ENCODE measurements at regions not wholly inside any gene's neighbourhood (a gene's known extent, or its start where the extent isn't known, plus 50 kb on each side); places are given as distances from the start of the nearest gene placed in this dataset.
"Not testable (repeated sequence)": the region's sequence is repeated elsewhere in the genome, so short reads cannot be mapped to it uniquely, and the experiment has no call there.

GRCh38 chr9:28487561-28487960 lies 914.3 kb upstream of the C9orf72 start:
- no peak for DNase-seq (ENCODE audit: low read depth, low spot score)
- Histone ChIP-seq H3K4me1 (ENCODE audit: control insufficient read depth, extremely low read depth, insufficient read depth, low read length) (no peaks in the 10 kb centered on the region), H3K9me3 (ENCODE audit: control insufficient read depth, low read depth, low read length) (no peaks in the 10 kb centered on the region), H2AFZ (ENCODE audit: control insufficient read depth, low read length) (no peak overlapping the region), H4K20me1 (ENCODE audit: control insufficient read depth, extremely low read depth, insufficient read depth, low read length) (no peaks in the 10 kb centered on the region), H3K9ac (ENCODE audit: control insufficient read depth, extremely low read depth, insufficient read depth, low read length) (no peak overlapping the region), H3K27me3 (ENCODE audit: control insufficient read depth, extremely low read depth, insufficient read depth, low read length) (no peaks in the 10 kb centered on the region), H3K9me1 (ENCODE audit: control insufficient read depth, extremely low read depth, insufficient read depth, low read length) (no peaks in the 10 kb centered on the region), H3K4me2 (ENCODE audit: control insufficient read depth, extremely low read depth, insufficient read depth, low read depth, low read length) (no peak overlapping the region), H3K79me2 (ENCODE audit: control insufficient read depth, insufficient read depth, low read length) (no peaks in the 10 kb centered on the region), H3K4me3 (ENCODE audit: control insufficient read depth in 2 of 3, extremely low read depth in 1 of 3, insufficient read depth in 2 of 3, low read depth in 1 of 3, low read length in 3 of 3) (no peak overlapping the region), H3K27ac (ENCODE audit: control insufficient read depth, insufficient read depth, low read length) (no peak overlapping the region), H3K36me3 (ENCODE audit: control insufficient read depth in 2 of 2, extremely low read depth in 1 of 2, insufficient read depth in 2 of 2, low read length in 2 of 2) (no peaks in the 10 kb centered on the region)
- TF ChIP-seq CTCF (optimal IDR thresholded peaks at IDR 0.05 in 1 of 3, IDR thresholded peaks at IDR 0.05 in 1 of 3, conservative IDR thresholded peaks at IDR 0.05 in 1 of 3; ENCODE audit: extremely low read depth in 1 of 3, insufficient read depth in 2 of 3, low read length in 3 of 3) (no peak), EZH2 (IDR thresholded peaks at IDR 0.05; ENCODE audit: low read length) (no peak)
- dilution Hi-C loops (cut with MboI; ENCODE audit: extremely low pct_ligation_motif_present, low sequenced_read_pairs) = no loop called here
- no peak for FAIRE-seq

- no peaks in the 10 kb centered on the region for H3K27me3 ChIP-seq (ENCODE audit: control insufficient read depth, extremely low read depth, insufficient read depth, low read length)
- H3K27ac ChIP-seq (ENCODE audit: control insufficient read depth, insufficient read depth, low read length) = no peak overlapping the region
- FAIRE-seq (no peak), DNase-seq (ENCODE audit: low read depth, low spot score) (no peak)
- H3K4me2 ChIP-seq (ENCODE audit: control insufficient read depth, extremely low read depth, insufficient read depth, low read depth, low read length) = no peak overlapping the region
- no peaks in the 10 kb centered on the region for H3K36me3 ChIP-seq (ENCODE audit: control insufficient read depth in 2 of 2, extremely low read depth in 1 of 2, insufficient read depth in 2 of 2, low read length in 2 of 2)
- H3K9me3 ChIP-seq (ENCODE audit: control insufficient read depth, low read depth, low read length) = no peaks in the 10 kb centered on the region
- H3K4me1 ChIP-seq (ENCODE audit: control insufficient read depth, extremely low read depth, insufficient read depth, low read length) = no peaks in the 10 kb centered on the region
- dilution Hi-C loops (cut with MboI; ENCODE audit: extremely low pct_ligation_motif_present, low sequenced_read_pairs) = no loop called here
- no peaks in the 10 kb centered on the region for H3K9me1 ChIP-seq (ENCODE audit: control insufficient read depth, extremely low read depth, insufficient read depth, low read length)
- TF ChIP-seq CTCF (optimal IDR thresholded peaks at IDR 0.05 in 1 of 3, IDR thresholded peaks at IDR 0.05 in 1 of 3, conservative IDR thresholded peaks at IDR 0.05 in 1 of 3; ENCODE audit: extremely low read depth in 1 of 3, insufficient read depth in 2 of 3, low read length in 3 of 3) = no peak
- TF ChIP-seq EZH2 (IDR thresholded peaks at IDR 0.05; ENCODE audit: low read length) = no peak
- H3K9ac ChIP-seq (ENCODE audit: control insufficient read depth, extremely low read depth, insufficient read depth, low read length) = no peak overlapping the region
- H3K4me3 ChIP-seq (ENCODE audit: control insufficient read depth in 2 of 3, extremely low read depth in 1 of 3, insufficient read depth in 2 of 3, low read depth in 1 of 3, low read length in 3 of 3) = no peak overlapping the region
- H2AFZ ChIP-seq (ENCODE audit: control insufficient read depth, low read length) = no peak overlapping the region
- no peaks in the 10 kb centered on the region for H3K79me2 ChIP-seq (ENCODE audit: control insufficient read depth, insufficient read depth, low read length)
- H4K20me1 ChIP-seq (ENCODE audit: control insufficient read depth, extremely low read depth, insufficient read depth, low read length) = no peaks in the 10 kb centered on the region
These were observed 917.8 kb upstream of the C9orf72 start for GRCh38 chr9:28491121-28491520.

DNA sequence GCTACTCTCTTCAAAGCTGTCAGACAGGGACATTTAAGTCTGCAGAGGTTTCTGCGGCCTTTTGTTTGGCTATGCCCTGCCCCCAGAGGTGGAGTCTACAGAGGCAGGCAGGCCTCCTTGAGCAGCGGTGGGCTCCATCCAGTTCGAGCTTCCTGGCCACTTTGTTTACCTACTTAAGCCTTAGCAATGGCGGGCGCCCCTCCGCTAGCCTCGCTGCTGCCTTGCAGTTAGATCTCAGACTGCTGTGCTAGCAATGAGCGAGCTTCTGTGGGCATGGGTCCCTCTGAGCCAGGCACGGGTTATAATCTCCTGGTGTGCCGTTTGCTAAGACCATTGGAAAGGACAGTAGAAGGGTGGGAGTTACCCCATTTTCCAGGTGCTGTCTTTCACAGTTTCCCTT lies 924.9 kb upstream of the C9orf72 start:
- dilution Hi-C loops (cut with MboI; ENCODE audit: extremely low pct_ligation_motif_present, low sequenced_read_pairs); H3K4me2 ChIP-seq (ENCODE audit: control insufficient read depth, extremely low read depth, insufficient read depth, low read depth, low read length); H3K9me3 ChIP-seq (ENCODE audit: control insufficient read depth, low read depth, low read length); H3K9ac ChIP-seq (ENCODE audit: control insufficient read depth, extremely low read depth, insufficient read depth, low read length); H2AFZ ChIP-seq (ENCODE audit: control insufficient read depth, low read length); H3K9me1 ChIP-seq (ENCODE audit: control insufficient read depth, extremely low read depth, insufficient read depth, low read length); H4K20me1 ChIP-seq (ENCODE audit: control insufficient read depth, extremely low read depth, insufficient read depth, low read length); FAIRE-seq; H3K27me3 ChIP-seq (ENCODE audit: control insufficient read depth, extremely low read depth, insufficient read depth, low read length); H3K36me3 ChIP-seq (ENCODE audit: control insufficient read depth in 2 of 2, extremely low read depth in 1 of 2, insufficient read depth in 2 of 2, low read length in 2 of 2); H3K4me1 ChIP-seq (ENCODE audit: control insufficient read depth, extremely low read depth, insufficient read depth, low read length); H3K79me2 ChIP-seq (ENCODE audit: control insufficient read depth, insufficient read depth, low read length); DNase-seq (ENCODE audit: low read depth, low spot score); H3K4me3 ChIP-seq (ENCODE audit: control insufficient read depth in 2 of 3, extremely low read depth in 1 of 3, insufficient read depth in 2 of 3, low read depth in 1 of 3, low read length in 3 of 3); H3K27ac ChIP-seq (ENCODE audit: control insufficient read depth, insufficient read depth, low read length): not testable (repeated sequence)

Data from keratinocyte (primary cell).